HG03565 (cell line): ENCODE measurements at regions not wholly inside any gene's neighbourhood (a gene's known extent, or its start where the extent isn't known, plus 50 kb on each side); places are given as distances from the start of the nearest gene placed in this dataset.

Experiments used
- ATAC-seq: cut with Tn5 transposase; IDR thresholded peaks from one replicate; pipeline ENCODE4 v1.9.1; 2021; ENCODE audit warnings: mild to moderate bottlenecking, moderate library complexity; ENCODE audit not compliant: unreplicated experiment

DNA sequence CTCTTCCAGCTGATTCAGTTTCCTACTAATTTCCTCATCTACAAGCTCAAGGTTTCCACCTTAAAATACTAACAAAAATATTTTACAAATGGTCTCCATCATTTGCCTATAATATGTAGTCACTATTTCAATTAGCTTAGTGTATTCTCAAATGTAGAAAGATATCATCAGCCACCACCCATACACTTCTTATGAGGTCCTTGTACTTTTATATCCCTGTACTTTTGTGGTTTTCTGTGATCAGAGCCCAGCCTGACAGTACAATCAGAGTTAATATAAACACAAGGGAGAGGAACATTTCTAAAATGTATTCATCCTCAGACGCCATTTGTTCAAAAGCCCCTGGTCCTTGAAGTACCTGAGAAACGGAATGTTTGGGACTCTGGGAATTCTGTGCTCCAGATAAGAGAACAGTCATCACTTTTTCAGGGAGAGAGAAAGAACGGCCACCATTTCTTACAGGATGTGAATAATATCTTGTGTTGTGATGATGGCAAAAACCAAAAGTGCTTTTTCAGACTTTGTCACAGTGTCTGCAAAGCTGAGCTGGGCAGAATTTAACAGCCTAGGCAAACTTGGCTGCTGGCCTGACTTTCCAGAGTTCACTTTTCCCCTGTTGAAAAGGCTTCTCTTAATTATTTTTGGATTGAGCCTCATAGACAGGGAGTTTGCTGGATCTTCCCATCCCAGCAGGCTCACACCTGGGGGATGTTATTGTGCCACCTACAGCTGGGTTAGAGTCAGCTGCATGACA lies 361.7 kb upstream of the ACVR2A start:
- no peak for ATAC-seq

DNA sequence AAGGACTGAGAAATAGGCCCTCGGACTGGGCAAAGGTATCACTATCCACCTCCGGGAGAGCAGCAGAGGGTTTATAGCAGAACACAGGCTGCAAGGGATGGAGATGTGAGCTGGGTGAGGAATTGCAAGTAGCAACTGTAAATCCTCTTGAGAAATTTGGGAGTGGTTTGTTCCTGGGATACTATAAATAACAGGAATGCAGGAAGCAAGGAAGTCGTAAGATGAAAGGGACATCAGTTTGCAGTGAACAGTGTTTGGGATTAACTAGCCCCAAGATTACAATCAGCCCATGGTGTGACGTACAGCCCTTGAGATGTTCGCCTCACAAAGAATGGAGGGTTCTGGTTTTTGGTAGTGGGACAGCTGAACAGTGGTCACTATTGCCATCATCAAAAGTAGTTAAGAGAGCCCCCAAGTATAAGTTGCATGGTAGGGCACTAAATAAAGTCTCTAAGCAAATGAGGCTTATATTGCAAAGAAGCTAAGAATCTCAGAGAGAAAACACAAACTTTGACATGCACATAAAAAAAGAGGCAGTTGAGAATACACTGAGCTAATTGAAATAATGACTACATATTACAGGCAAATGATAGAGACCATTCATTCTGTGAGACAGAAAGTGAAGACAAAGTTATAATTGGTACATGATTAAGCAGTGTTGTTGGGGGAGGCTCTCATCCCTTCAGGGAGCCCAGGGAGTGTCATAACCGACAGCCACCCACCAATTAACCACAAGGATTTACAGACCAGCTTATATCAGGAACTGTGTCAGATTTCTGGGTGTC lies 362.5 kb upstream of the ACVR2A start:
- ATAC-seq: no peak

DNA sequence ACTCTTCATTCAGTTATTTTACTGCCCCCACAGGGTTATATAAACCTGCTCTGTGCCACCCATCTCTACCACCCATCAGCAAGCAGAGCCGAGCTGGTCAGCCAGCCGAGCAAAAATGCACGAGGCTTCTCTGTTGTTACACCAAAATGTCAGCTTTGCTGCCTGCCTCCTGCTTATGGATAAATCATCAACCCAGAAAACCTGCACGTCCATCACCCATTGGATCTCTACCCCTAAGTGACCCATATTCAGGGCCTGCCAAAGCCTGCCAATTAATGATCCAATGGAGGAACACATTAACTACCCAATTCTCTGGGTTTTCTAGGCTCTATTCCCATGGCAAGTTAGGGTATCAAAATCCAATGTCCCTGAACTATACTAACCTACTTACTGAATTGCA lies 365.5 kb upstream of the ACVR2A start:
- no peak for ATAC-seq

DNA sequence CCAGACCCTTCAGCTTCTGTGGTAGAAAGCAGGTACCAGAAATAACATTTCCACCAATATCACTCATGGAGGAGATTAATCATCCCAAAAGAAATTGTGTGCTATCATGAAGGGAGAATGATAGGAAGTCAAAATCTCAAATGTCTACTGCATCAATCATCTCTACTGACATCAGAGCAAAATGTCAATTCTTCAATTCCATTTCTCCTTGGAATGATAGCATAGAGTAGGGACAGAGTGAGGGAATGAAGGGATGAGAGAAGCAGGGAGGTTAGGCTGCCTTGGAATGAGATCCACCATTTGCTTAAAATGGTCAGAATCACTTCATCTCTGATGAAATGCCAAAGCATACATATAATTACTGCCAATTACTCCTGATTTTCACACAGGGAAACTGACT lies 371.8 kb upstream of the ACVR2A start:
- ATAC-seq: no peak

DNA sequence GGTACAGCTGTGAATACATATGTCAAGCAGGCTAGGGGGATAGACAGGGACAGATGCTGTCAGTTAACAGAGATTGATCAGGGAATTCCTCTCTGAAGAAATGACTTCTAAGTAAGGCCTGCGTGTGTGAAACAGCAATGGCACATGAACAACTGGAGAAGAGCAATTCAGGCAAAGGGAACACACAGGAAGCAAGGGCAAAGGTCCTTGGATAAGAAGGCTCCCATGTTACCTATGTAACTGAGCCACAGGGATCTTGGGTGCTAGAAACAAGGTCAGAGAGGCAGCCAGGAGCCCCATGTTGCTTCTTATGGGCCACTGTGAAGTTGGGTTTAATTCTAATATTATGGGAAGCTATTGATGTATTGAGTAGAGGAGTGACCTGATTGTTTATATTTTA lies 373.7 kb upstream of the ACVR2A start:
- ATAC-seq: no peak

DNA sequence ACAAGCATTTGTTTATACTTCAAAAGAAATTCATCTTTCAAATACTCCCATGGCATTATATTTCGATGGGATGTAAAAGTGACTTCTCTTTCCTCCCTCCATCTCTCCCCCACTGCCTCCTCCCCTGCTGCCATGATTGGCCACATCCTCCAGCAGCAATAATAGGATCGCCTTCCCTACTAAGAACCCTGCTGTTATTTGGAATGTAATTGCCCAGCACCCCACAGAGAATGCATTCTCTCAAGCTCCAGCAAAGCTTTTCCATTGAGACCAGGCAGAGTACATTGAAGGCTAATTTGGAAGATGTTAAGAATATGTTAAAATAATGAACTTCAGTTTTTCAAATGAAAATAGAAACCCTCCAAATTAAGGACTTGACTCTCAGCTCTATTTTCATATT lies 375.4 kb upstream of the ACVR2A start:
- ATAC-seq: no peak

DNA sequence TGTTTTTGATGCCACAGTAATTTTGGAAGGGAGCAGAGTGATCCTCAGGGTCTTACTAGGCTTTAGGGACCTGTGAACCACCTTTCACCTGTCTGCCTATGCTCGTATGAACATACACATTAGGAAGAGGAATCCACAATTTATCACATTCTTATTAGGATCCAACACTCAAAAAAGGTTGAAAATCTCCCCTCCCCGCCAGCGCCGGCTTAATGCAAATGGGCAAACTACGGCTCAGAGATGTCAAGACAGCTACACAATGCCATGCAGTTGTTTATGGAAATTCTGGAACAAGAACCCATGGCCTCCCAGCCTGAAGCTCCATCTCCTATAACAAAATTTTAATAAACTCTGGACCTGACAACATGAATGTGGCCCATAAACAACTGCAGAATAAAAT lies 375.9 kb upstream of the ACVR2A start:
- no peak for ATAC-seq

DNA sequence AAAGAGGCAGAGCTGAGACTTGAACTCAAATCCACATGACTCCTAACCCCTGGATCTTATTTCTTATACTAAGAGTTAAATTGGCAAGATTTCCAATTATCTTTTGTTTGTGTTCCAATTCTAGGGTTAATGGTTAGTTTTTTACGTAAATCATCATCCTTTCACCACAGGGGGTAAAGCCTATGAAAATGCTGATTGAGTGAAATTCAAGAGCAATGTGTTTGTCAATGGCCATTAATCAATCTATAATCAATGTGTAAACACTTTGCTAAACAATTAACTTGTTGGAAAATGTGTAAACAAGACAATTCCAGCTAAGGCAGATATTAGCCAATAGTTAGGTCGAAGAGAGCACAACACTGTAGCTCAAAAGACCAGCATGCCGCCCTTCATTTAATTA lies 376.5 kb upstream of the ACVR2A start:
- no peak for ATAC-seq

DNA sequence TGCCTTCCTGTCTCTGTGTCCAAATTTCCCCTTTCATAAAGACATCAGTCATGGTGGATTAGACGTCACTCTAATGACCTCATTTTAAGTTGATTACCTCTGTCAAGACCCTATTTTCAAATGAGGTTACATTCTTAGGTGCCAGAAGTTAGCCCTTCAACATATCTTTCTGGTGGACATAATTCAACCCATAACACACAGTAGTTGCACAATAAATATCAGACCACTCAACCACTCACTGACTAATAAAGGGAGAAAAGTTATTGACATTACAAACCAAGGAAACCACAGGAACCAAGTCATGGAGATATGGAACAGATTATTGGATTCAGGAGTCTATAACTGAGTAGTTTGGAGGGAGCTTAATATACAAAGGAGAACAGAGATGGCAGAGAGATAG lies 377.4 kb upstream of the ACVR2A start:
- ATAC-seq: no peak

DNA sequence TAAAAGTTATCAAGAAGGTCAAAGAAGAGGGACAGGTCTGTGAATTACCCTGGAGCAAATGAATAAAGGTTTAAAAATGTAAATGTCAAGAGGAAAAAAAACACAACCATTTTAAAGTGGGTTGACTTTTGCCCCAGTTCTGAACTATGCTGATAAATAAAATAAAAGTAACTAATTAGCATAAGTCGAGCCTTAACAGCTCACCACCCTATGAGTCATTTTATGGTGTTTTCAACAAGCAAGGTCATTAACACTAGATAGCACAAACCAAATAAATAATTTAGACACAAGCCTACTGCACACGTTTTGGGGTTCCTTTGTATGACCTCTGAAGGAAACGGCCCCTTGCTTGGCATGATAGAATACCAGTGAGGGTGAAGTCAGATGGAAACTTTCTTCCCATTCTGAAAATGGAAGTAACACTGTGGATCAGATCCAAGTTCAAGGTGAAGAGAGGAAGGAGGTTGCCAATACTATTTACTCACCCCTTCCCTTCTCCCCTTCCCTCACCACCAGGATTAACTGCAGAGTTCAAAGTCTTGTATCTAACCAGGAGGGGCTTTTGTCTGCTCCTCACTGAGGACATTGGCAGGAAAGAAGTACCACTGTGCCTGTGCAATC lies 380.0 kb upstream of the ACVR2A start:
- ATAC-seq: no peak

DNA sequence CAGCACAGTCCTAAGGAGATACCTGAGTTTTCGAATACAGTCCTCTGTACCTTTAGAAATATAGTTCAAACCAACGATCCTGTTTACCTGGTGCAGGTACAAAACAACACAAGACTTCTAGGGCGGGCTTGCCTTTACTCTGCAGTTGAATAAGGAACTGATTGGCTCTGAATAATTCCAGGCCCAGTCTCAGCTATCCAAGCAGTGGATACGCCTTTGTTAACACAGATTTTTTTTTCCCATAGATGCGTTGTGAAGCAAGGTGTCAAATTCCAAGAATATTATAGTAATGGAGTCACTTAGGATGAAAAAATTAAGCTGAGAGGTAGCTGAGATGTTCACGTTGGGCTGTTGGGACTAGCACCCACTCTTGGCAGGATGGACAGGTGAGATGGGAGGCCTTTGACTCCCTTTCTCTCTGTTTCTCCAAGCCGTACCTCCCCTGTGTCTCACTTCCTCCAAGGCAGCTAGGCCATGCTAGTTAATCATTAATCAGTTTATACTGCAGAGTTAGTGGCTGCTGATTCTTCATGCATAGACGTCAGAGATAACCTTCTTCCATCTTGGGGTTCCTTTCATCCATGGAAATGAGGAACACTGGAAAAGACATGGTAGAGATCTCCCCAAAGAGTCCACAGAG lies 380.8 kb upstream of the ACVR2A start:
- no peak for ATAC-seq

DNA sequence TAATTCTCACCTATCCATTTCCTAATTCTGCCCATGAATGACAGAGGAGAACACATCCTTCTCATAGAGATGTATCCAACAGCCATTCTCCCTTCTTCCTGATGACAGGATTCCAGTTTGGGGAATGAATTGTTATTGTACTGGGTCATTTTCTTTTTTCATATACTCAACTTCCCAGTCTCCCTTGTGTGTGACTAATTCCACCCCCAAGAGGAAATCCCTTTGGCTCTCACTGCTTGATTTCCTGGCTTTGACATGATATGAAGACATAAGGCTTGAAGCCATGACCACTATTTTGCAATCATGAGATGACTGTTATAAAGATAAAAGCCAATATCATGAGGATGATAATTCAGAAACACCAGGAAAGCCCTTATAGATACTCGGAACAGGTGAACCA lies 384.7 kb upstream of the ACVR2A start:
- ATAC-seq: no peak

DNA sequence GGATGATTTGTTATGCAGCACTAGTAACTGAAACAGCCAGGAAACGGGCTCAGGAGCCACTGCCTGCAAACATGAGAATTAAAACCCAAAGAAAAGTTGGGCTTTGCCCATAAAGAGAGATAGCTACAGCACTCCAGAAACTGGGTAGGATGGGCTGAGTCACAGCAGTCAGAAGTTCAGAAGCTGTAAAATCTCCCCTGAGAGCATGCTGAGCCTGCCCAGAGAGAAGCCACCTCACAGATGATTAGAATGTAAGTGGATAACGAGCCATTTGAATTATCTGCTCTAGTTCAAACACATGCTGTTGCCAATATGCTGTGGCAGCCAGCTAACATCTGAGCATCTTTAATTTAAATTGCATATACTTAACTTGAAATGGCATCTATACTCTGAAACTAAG lies 388.1 kb upstream of the ACVR2A start:
- ATAC-seq: no peak

DNA sequence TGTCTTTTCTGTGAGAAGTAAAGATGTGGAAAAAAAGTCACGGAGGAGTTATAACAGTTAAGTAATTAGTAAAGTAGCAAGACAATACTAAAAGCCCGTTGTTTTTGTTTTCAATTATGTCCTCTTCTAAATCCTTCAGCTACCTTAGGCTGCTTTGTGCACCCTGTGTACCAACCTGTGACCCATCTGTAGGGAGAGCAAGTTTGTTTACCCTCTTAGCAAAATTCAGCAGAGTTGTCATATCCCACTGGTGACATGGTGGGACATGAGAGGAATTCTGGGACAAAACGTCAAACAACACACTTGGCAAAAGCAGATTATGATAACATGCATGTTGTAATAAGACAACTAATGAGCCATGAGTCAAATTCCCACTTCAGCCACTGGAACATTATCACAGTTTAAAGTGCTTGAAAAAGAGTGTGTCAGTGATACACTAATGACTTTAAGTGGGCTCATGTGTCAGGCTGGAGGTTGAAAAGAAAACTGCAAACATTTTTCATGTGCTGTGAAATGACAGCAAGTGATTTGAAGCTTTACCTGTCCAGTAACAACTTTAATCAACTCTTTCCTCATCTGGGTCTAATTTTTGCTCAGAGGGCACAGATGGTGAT lies 392.8 kb upstream of the ACVR2A start:
- no peak for ATAC-seq

DNA sequence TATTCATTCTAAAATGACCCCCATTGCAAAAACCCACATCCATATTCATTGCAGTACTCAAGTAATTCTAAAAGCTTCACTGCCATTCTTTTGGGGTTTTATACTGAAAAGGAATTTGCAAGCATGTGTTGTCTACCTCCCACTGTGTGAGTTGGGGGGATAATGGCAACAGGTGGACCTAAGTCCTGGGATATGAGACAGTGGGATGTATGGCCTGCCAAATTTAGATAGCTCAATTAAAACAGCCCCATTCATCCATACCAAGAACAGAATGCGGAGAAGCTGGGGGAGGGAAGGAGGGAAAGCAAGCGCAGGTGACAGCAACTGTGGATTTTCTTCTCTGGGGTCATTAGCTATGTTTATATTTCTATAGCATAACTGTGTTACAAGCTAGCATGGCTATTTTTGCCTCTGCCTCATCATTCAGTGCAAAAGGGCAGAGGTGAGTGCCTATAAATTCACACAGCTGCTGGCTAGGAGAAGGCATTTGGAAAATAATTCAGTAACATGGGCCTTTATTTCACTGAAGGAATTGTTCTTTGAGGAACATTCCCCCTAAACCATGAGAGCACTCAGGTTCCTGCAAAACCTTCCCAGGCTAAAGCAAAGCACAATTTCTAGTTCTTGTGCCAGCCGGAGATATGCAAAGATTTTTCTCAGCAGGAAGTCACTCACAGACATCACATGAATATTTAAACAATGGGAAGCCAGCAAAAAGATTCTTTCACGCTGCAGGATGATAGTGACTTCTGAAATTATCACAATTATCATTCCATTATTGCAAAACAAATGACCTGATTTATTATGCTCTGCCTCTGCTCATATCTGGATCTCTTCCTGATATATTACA lies 393.9 kb upstream of the ACVR2A start:
- no peak for ATAC-seq

DNA sequence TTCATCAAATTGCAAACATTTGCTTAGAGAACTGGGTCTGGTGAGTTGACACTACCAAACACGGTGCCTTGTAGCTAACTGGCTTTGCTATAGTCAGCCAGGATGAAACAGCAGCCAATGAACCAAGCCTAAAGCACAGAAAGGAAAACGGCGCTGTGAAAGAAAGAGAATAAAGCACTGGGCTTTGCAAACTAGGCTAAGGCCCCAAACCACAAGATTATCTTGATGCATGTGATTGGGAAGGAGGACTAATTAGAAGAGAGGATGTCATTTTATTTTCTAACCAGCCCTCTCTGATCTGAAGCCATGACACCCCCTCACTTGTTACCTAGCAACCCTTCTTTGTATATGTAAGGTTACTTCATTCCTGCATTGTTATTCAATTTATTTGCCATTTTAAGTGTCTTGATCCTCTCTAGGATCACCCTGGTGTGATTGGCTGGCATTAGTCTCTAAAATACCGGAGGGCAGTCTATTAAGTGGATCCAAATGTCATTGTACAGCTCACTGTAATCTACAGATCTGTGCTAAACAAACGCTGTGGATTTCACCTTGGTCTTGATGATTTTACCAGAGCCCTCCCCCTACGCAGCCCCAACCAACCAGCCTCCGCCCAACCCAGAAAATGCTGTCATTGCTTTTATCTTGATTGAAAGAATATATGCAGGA lies 395.4 kb upstream of the ACVR2A start:
- ATAC-seq: no peak

DNA sequence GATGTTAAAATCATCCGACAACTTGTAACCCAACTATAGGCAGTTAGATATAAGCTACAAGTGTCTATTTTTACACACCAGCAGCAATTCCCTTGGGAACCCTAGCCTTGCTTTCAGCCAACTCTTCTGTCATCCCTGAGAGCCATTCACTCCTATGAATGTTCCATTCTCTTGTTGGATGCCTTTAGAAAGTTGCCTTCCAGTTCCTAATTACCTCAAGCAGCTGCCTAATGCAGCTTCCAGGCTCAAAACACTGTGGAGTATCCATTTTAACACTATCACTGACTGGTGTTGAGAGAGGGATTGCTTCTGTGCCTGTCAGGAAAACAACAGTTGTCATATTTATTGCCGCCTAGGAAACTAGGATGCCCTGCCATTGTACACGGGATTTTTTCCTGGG lies 402.0 kb upstream of the ACVR2A start:
- ATAC-seq: no peak

DNA sequence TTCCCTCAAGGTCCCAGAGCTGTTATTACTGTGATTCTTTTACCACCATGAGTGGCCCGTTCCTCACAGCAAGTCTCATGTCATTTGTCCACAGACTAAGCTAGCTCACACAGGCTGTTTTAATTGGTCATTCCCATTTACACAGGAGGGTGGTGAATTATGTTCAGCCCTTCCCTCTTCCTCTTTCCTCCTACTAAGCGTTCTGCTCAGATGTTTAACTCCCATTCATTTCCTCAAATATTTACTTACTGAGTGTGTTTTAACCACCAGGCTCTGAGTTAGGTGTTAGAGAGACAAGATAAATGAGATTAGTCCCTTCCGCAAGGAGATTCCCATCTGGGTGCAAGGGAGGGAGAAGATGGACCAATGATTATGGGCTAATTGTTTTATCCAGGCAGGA lies 403.6 kb upstream of the ACVR2A start:
- no peak for ATAC-seq

DNA sequence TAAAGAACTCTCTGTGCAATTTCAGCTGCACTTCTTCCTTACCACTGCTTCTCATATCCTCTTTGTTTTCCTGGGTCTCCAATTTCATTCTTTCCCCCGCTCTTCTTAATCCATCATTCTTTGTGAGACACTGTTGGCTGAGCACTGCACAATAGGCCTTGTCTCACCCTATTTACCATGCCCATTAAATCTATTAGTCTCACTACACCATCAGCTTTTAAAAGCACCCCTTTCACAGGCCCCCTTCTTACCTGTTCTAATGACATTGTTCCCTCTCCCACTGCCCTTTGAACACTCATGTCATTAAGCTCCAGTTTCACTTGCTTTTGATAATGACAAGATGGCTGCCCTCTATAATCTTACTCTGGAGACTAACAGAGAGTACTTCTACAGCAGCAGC lies 404.1 kb upstream of the ACVR2A start:
- ATAC-seq: no peak

DNA sequence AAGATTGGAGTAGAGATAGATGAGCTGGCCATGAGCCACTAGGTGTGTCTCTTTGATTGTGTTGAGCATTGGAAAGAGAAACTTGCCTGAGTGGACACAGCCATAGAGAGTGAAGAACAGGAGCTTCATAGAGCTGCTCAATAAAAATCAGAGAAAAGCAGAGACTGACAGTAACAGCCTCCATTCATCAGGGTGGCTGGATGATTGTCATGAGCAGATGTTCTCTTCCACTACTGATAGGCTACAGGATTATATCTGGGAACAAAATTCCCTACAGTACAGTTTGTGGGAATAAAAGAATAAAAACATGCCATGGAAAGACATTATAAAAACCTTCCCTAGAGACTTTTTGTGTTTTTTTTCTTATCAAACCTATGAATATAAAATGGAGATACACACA lies 404.8 kb upstream of the ACVR2A start:
- no peak for ATAC-seq
